Right hindlimb (tissue), 1 donor: ENCODE measurements at regions not wholly inside any gene's neighbourhood (a gene's known extent, or its start where the extent isn't known, plus 50 kb on each side); places are given as distances from the start of the nearest gene placed in this dataset.

Experiments used
- DNase-seq: peaks from one replicate; pipeline ENCODE4 v3.0.0-alpha.2; 2018

DNA sequence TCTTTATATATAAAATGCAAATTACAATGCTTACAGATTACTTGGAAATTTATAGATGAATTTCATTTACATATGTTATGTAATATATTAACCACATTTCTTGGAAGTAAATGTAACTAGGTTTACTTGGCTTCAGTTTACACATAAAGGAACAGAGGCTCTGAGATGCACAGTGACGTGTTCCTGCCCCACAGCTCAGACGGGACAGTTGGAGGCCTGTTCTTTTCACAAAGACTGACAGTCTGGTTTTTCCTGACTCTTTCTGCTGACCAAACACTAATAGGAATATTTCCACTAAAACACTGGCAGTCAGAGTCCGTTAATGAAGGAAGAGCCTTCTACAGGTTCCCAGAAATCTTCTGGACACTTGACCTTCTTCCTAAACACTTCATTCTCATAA, 336.1 kb downstream of the MFSD1 start:
- no peak for DNase-seq

- no peak for DNase-seq
Observed at GRCh38 chr3:159139326-159139725, 337.5 kb downstream of the MFSD1 start.

DNA sequence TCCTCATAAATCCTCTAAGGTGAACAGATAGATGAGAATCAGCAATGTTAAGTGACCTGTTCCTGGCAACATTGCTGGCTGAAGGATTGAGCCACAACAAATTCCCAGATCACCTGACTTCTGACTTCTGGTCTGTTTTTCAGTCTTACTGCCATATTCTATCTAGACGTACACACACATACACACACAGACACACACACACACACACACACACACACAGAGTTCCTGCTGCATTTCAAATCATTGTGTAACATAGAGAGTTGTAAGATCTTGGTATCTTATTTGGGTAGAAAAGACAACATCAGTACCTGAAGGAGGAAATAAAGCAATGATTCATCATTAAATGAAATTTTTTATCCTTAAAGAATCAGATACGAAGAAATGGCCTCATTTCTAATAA, 342.6 kb downstream of the MFSD1 start:
- DNase-seq, result no peak

DNA sequence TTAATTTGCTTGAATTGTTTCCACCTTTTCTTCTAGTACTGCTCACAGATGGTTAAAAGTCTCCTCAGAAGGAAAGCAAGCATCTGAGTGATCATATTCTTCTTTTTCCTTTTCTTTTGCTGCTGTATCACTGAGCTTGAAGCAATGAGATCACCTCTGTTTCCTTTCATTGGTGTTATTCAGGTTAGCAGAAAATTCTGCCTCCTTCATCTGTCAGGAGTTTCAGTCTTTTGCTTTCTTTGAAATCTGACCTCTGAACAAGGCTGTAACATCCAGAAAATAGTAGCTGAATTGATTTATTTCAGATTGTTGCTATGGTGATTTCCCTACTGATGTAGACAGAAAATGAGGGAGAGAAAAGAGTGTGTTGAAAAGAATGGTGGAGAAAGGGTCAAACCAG, 343.0 kb downstream of the MFSD1 start:
- no peak for DNase-seq

DNA sequence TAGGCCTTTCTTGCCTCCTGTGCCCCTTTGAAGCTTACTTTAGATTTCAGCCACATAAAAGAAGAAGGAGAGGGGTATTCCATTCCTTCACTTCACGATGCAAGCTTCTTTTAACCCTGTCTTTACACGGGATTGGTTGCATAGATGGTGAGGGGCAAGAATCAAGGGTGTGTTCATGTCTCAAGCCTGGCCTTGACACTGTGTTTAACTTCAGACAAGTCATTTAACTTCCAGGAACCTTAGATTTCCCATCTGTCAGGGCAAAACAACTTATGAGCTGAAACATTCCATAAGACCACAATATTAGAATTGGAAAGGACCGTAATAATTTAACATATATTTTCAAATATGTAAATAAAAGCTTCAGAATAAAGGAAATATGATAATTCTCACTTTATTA, 344.5 kb downstream of the MFSD1 start:
- DNase-seq, result no peak

DNA sequence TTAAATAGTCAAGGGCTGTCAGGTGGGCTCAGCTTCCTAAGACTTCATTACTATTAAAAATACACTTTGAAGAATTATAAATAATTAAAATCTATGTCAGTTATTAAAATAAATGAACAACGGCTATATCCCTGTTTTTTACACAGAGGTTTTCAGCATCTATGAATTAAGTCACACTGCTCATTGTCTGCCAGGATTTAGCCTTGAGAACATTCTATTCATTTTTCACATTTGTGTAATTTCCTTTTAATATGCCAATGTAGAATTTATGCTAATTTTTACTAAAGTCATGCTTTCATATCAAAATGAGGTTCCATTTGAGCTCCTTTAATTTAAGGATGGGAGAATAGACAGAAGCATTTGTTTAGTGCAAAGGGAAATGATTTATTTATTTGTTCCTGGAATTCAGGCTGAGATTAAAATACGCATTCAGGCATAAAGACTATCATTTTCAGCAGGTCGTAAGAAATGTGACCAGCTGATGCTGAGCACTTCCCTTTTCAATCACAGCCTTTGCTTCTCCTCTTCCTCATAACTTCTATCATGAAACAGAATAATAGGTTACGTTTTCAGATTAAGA, 345.1 kb downstream of the MFSD1 start:
- DNase-seq, result no peak

DNA sequence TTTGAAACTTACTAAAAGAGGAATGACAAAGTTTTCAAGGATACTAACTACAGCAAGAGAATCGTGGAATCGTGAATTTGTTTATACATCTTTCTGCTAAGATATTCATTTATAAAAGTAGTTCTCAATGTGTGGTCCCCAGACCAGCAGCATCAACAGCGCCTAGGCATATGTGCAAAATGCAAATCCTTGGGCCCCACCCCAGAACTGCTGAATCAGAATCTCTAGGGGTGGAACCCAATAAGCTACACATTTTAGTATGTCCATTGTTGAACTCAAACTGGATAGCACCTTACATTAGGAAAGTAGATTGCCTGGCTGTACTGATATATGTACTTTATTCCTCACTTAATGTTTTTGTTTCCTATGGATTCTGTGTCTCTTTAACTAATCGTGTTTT, 346.0 kb downstream of the MFSD1 start:
- no peak for DNase-seq

DNA sequence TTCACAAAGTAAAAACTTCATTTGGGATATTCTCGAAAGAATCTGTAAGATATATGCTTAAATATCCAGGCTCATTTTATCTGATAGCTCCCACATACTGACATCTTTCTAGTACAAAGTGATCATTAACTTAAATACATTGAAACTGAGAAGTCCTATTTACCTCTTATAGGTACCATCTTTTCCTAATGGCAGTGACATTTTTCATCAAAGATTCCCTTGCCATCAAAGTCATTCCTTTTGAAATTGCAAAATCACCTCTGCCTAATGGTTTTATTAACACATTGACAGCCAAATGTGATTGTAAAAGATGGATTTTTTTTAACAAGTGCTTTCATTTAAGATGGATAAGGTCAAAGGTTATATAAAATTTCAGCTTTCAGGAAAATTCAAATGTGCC, 346.6 kb downstream of the MFSD1 start:
- no peak for DNase-seq

- DNase-seq, result no peak
Observed at GRCh38 chr3:159149131-159149530, 347.3 kb downstream of the MFSD1 start.

GRCh38 chr3:159149633-159150032, 347.8 kb downstream of the MFSD1 start:
- no peak for DNase-seq

- DNase-seq, result no peak
Observed at GRCh38 chr3:159150180-159150579, 348.3 kb downstream of the MFSD1 start.

GRCh38 chr3:159151130-159151529, 349.3 kb downstream of the MFSD1 start:
- DNase-seq, result no peak

DNA sequence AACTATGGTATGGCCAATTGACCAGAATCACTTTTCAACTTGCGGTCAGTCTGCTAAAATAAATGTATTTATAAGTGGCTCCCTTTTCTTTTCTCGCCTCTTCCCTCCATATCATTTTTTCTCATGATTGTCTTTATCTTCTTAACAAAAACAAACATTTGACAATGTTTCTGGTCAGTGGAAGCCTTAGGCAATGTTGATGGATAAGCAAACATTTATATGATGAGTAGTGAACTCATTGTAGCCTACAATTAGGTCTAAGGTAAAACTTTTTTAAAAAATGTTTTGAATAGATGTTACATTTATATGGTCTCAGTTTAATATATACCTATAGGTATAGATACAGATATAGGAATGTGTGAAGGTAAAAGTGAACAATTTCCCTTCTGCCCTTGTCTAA, 355.4 kb downstream of the MFSD1 start:
- no peak for DNase-seq

GRCh38 chr3:159158213-159158612, 356.4 kb downstream of the MFSD1 start:
- no peak for DNase-seq

DNA sequence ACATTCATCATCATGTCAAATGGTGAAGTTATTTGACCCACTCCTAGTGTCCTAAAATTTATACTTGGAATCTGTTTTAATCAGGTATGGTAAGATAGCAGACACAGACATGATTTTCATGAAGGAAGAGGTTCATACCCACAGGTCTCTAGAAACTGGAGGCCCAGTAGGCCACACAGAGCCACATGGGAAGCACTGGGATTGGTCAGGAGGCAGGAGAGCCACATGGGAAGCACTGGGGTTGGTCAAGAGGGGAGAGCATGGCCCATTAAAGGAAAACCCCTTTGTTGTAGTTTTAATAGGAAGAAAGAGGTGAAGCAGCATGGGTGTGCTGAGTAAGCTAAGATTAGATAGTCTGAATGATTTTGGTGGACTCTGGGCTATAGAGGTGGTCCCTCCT, 356.9 kb downstream of the MFSD1 start:
- DNase-seq, result no peak

DNA sequence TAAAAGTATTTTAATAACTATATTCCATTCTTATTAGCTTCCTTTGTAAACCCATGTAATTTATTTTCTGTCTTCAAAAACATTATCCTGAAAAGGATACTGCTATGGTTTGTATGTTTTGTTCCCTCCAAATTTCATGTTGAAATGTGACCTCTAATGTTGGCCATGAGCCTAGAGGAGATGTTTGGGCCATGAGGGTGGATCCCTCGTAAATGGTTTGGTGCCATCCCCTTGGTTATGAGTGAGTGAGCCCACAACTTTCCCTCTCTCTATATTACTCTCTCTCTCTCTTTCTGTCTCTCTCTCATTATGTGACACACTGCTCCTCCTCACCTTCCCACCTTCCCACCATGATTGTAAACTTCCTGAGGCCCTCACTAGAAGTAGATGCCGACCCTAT, 357.7 kb downstream of the MFSD1 start:
- DNase-seq, result no peak

DNA sequence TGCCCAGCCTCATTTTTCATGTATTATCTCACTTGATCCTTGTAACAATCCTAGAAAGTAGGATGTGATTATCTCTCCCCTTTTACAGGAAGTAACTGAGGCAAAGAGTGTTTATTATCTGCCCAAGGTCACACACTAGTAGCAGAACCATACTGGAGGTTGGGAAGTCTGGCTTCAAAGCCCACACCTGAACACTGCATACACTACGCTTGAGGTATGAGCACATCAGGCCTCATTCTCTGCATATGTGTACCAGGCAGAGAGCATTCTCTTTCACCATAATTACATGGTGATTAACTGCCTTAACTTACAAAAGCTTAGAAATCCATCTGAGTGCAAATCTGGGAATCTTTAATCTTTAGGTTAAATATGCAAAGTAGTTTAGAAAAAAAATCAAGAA, 361.8 kb downstream of the MFSD1 start:
- DNase-seq, result no peak

DNA sequence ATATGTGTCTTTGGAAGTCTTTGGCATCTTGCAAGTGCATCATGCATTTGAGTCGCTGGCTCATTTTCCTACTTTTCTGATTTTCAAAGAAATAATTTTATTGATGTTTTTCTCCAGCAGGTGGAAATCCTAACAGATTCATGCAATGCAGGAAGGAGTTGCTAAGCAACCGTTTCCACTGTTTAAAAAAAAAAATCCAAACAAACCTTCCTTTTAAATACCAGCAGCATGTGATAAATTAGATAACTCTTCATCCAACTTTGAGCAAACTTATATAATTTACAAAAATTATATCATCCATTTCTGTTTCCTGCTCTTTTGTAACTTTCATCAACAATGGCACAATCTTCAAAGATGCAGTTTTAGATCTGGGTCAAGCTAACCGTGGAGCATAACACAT, 364.1 kb downstream of the MFSD1 start:
- no peak for DNase-seq

- no peak for DNase-seq
Observed at GRCh38 chr3:159166899-159167586, 365.2 kb downstream of the MFSD1 start.

- DNase-seq, result no peak
Observed at GRCh38 chr3:159168788-159169187, 366.9 kb downstream of the MFSD1 start.

DNA sequence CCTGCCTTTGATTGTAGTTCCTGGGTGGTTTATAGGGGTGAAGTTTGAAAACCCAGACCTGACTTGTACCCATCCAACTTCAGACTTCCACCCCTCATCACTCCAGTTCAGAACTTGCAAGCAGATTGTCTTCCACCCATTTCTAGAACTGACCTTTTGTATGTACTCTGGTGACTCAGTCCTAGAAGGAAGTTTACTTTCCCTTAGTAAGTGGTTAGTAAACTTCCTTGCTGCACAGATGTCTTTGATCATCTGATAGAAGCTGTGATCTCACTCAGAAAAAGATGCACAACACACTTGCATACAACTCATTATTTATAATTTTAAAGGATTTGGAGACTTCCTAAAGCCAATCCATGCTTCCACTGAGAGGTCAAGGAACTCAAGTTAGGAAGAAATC, 368.0 kb downstream of the MFSD1 start:
- DNase-seq, result no peak

DNA sequence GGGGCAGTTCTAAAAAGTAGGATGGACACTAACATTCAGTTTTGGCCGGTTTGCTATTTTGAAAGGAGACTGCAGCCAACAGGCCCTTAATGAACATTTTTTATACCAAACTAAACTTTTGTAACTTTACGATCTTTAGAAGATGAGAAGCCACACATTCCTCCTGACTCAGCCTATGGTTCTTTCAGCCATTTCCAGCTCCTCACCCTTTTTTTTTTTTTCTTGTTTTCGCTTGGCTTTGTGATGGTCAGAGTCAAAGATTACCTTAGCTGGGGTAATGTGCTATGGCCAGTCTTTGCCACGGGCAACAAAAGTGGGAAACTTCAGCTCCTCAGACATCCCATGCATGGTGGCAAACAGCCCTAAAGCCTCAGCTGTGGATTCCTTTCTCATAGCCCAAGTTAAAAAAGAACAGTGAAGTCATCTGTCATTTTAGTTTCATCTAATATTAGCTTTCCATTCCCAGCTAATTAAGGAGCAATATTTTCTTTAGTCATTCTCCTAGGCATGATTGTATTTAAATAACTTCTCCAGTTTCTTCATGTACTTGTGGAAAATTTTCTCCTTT, 368.7 kb downstream of the MFSD1 start:
- no peak for DNase-seq

DNA sequence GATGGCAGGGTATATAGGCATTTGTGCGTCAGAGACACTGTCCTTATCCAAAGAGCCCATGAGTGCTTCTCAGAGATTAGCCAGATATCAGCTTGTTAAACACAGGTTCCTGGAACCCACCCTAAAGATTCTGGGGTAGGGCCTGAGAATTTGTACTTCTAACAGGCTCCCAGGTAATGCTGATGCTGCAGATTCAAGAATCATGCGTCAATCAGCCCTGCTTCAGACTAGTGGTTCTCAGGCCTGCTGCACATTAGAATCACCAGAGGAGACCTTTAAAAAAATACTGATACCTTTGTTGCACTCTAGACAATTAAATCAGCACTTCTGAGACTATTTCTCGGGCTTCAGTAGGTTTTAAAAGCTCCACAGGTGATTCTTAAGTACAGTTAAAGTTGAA, 369.5 kb downstream of the MFSD1 start:
- DNase-seq, result no peak

DNA sequence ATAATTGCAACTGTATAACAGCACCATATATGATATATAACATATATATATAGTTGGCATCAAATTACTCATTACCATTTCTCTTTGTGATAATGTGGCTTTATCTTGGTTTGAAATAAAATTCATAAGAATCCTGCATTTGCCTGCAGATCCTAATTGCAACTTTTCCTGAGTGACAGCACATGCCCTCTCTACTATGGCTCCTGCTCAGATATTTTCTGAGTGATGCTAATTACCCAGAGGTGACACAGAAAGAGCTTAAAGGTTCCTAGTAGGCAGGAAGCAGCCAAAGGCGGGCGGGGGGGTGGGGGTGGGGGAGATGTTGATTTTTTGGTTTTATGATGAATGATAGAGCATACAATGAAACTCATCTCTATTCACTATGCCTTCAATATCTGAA, 370.6 kb downstream of the MFSD1 start:
- DNase-seq, result no peak
